ENCODE measurements at regions not wholly inside any gene's neighbourhood (a gene's known extent, or its start where the extent isn't known, plus 50 kb on each side); places are given as distances from the start of the nearest gene placed in this dataset.

DNA sequence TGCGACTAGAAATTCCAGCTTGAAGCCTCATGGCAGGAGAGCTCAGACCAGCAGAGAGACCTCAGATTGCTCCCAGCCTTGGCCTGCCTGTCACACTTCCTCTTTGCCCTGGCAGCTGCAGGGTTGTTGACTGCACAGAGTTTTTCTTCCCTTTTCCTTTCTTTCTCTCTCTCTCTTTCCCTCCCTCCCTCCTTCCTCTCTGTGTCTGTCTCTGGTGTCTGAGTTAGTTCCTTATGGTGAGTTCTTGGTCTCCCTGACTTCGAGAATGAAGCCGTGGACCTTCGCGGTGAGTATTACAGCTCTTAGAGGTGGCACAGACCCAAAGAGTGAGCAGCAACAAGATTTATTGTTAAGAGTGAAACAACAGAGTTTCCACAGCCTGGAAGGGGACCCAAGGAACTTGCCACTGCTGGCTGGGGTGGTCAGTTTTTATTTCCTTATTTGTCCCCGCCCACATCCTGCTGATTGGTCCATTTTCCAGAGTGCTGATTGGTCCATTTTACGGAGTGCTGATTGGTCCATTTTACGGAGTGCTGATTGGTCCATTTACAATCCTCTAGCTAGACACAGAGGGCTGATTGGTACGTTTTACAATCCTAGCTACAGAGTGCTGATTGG lies 266.3 kb downstream of the RPS24 start:
- no peak for DNase-seq (ENCODE audit: low spot score)

DNA sequence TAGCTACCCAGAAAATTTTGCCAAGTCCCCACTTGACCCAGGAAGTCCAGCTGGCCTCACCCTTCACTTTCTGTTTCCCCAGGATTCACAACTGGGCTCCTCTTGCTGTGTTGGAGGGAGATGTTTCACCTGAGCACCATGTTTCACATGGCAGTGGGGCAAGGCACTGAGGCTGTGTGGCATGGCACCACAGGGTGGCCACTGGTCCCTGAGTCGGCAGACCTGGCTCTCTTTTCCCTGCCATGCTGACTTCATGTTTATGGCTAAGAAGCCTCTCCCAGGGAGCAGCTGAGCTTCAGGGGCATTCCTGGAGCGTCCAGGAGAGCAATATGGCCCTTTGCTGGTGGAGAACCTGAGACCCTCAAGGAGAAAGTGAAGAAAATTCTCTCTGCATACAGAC lies 266.9 kb downstream of the RPS24 start:
- DNase-seq (ENCODE audit: low spot score): no peak

DNA sequence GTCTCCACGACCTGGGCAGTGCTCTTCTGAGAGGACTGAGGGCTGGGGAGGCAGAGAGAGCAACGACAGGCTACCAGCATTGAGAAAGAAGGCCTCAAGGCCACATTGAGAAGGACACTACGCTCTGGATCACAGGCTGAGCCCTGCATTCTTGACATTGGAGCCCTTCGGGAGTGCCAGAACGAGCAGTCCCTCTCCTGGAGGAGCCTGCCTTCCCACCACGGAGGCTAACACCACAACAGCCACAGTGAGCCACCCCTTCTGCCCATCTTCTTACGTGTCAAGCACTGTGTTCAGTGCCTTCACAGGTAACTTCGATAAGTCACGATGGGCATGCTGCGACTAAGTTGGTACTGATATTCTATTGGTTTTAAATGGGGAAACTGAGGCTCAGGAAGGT lies 267.8 kb downstream of the RPS24 start:
- no peak for DNase-seq (ENCODE audit: low spot score)

DNA sequence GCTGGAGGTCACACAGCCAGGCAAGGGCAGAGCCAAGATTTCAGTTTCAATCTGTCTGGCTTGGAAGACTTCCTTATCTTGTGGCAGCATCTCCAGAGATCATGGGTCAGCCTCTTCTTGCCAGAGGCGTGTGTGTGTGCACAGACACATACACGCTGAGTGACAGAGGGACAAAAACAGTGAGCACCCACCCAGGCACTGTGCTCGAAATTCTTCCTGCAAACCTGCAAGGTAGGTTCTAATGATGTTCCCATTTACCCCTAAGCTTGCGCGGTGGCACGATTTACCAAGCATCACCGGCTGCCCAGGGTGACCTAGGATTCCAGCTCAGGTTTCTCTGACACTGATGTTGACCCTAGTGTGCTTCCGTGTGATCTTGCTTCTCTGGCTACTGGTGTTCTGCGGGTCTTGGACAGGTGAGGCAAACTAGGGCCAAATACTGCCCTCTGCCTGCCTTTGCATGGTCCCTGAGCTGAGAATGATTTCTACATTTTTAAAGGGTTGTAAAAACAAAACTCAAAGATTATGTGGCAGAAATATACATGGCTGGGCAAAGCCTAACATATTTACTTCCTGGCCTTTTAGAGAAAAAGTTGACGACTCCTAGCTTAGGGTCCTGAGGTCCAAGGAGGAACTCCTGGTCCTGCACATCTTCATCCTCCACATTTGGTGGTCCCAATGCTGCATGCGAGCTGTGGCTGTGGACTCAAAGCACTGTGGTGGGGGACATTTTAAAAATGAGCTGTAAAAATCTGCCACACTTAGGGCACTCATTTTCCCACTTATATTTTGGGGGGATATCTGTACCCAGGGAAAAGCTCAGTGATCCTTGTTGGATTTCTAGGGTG lies 268.5 kb downstream of the RPS24 start:
- DNase-seq (ENCODE audit: low spot score): peak; percentile 37

DNA sequence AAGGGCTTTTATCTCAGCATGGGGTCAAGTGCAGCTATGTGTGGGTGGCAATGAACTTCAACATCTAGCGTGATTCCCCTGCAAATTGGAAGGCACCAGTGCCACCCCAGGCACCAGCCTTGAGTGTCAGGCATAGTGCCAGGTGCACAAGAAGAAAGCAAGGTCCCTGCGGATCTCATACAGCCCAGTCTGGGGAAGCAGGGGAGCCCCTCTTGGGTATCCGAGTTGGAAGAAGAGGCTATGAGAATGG lies 269.0 kb downstream of the RPS24 start:
- no peak for DNase-seq (ENCODE audit: low spot score)

DNA sequence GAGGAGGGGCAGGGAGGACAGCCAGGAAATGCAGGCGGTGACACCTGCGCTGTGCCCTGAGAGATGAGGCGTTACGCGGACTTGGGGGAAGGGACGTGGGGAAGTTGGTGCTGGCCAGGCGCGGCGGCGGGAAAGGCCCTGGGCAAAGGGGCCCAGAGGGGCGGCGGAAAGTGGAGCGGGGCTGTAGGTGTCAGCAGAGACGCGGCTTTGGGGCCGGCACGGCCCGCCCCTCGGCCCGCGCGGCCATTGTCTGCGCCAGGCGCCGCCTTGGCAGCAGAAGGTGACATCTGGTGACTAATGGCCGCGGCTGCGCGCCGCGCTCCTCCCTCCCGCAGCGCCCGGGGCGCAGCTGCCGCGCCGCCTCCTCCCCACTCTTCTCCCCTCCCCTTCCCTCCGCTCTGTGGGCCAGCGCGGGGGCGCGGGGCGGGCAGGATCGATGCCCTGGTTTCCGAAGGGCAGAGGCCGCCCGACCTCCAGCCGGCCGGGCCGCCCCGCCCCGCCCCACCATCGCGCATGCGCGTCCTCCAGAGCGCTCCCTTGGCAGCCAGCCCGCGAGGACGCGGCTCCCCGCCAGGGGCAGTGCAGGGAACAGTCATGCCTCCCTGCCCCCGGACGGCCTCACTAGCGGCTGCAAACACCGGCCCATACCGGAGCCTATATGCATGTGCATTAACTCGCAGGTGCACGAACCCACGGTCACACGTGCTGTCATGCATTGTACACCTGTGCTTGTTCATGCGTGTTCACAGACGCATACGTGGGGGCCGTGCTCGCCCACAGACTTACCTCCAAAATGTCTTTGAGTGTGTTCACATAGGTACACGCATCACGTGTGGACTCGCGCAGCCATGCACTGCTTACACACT lies 269.6 kb downstream of the RPS24 start:
- peak; percentile 90 for DNase-seq (ENCODE audit: low spot score)

DNA sequence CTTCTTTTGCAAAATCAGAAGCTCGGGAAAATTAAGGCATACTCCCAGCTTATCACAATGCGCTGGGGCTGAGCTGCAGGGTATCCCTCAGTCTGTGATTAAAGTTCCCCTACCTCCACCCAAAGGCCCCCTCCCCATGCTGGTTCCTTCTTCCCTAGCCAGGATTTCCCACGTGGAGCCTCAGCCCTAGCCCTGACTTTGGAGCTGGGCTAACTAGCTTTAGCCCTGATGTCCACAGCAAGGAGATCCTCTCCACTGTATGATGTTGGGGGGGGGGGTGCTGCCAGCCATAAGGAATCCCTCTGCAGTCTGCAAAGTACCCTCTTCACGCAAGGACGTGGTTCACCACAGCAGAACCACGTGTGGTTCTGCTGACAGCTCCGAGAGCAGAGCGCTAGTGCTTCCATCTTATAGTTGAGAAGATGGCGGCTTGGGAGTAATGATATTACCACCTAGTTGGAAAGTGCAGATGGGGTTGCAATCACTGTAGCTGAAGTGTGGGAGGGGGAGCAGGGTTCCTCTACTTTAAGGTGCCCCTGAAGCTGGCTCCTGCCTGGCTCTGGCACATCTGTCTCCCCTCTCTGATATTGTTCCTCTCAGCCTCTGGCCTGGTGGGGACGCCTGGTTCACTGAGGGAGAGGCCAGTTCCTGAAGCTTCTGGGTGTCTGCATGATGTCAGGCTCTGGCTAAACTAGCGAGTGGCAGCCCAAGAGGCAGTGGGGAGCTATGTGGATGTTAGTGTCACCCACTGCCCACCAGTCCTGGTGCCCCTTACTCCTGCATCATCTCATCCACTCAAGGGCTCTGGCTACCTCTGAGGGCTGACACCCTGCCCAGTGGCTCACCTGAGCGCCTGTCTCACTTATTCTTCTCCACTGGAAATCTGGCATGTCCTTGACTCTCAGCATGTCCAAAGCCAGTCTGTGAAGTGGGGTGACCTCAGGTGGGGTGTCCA lies 270.7 kb downstream of the RPS24 start:
- no peak for DNase-seq (ENCODE audit: low spot score)

DNA sequence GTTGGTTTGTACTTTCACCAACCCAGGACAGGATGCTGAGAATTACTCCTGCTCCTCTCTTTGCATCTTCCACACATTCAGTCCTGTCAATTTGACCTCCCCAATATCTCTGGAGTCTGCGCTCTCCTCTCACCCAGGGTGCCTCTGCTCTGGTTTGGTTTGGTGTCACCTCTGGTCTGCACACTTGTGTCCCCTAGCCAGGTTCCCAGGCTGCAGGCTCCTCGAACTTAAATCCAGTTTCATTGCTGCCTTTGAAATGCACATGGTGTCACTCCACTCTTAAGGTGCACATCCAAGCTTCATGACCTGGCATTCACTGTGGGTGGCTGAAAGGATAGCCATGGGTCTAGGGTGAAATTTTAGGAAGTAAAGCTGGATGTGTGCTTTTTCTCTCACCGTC lies 271.6 kb downstream of the RPS24 start:
- DNase-seq (ENCODE audit: low spot score): no peak

DNA sequence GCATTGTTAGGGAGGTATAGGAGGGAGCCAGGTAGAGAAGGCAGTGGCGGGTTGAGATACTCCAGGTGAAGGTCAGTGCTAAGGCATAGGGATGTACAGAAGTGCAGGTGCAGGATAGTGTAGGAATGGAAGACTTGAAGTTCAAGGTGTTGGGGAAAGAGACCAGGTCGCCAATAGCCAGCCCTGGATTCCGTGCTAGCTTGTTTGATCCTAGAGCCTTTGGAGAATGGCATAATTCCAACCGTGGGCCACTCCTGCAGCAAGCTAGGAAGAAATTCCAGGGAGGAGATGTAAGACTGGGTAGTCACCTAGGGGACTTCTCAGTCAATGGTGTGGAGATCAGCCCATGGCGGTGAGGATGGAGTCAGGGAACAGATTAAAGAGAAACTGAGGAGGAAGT lies 272.7 kb downstream of the RPS24 start:
- DNase-seq (ENCODE audit: low spot score): no peak

DNA sequence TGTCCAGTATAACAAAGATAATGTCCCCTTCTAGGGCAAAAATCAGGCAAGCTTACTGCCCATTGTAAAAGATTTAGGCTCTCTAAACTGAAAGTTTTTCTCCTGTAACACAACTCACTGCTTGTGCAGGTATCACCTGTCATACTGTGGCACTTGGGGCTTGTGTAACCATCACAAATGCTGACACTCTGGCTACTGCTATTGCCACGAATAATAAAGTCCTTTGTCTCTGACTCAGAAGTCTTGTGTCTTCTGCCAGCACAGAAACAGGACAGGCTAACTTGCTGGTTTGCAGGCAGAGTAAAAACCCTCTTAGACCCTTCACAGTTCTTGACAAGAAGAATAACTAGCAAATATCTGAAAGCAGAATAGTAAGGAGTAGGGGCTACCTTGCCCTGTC lies 273.9 kb downstream of the RPS24 start:
- no peak for DNase-seq (ENCODE audit: low spot score)

DNA sequence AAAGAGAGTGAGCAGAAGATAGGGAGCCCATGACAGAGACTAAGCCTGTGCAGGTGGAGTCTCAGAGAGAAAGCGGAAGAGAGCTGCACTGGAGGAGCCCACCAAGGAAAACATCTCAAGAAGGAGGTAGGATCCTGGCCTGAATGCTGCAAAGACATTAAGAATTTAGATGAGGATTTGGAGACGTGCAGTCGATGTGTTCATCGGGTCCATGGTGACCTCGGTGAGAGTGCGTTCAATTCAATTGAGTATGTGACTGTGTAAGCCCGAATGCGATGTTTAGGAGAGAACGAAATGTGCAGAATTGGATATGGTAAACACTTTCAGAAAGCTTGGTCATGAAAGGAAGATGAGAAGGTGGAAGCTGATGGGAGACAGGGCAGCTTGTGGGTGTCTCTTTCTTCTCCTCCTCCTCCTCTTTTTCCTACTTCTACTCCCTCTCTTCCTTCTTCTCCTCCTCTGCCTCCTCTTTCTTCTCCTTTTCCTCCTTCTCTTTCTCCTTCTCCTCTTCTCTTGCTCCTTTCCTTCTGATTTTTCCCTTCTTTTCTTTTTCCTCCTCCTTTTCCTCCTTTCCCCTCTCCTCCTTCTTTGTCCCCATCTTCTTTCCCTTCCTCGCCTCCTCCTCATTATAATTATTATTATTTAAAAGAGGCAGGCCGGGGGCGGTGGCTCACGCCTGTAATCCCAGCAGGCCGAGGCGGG lies 276.0 kb downstream of the RPS24 start:
- DNase-seq (ENCODE audit: low spot score): no peak

DNA sequence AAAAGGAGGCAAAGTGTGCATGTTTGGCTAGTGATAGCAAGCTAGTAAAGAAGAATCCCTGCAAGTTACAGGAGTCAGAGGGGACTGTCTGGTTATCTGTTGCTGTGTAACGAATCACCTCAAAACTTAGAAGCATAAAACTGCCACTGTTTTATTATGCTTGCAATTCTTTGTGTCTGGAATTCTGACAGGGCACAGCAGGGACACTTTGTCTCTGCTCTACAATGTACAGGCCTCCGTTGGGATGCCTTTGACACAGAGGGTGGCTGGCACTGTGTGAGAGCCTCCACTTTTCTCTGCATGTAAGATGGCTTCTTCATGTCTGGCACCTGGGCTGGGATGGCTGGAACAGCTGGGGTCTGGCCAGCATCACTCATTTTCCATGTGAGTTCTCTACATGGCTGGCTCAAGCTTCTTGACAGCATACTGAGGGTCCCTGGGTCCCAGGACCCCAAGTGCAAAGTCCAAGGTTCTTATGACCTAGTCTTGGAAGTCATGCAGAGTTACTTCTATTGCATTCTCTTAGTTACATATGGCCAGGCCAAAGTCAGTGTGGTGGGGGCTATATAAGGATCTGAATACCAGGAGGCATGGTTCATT lies 276.9 kb downstream of the RPS24 start:
- DNase-seq (ENCODE audit: low spot score): no peak

DNA sequence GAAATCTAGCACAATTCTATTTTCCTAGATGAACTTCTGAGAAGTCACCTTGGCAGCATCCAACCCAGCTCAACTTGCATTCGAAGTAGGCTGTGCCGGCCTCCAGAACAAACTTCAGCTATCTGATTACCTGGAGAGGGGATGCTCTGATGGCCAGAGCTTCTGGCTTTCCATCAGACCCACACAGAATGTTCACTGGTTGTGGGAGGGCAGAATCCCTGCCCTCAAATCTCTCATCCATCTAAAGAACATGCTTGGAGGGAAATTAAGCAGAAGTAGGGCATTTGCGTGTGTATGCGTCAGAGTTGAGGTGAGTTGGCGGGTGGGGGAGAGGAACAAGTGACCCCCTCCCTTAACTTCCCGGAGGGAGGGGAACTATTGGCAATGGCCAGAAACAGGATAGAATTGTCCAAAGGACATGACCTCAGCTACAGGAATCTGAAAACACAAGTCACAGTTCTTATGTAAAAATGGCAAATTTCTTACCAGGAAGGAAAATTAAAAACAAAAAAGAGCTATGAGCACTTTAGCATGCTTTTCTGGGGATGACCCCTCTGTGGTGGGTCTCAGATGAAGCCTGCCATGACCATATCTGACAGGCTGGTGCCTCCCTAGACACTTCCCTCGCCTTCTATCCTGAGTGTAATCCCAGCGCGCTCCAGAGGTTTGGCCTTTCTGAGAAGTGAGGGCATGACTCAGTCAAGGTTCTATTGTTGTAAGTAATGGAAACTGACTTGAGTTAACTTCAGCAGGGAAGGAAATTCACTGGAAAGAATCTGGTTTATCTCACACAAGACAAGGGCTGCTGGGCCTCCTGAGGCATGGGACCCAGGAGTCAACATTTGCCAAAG lies 278.8 kb downstream of the RPS24 start:
- no peak for DNase-seq (ENCODE audit: low spot score)

DNA sequence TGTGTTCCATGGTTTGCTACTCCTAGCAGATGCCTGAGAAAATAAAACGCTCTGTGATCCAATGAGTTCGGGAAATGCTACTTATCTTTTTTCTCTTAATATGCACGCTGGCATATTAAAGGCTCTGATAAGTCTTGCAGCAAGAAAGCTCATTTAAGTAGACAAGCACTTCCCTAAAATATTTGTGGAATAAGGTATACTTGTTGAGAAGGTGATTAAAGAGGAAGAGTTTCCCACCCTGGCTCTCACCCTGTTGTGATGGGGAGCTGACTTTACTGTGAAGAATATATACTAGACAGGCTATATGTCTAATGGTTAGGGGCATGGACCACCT lies 279.4 kb downstream of the RPS24 start:
- DNase-seq (ENCODE audit: low spot score): no peak

DNA sequence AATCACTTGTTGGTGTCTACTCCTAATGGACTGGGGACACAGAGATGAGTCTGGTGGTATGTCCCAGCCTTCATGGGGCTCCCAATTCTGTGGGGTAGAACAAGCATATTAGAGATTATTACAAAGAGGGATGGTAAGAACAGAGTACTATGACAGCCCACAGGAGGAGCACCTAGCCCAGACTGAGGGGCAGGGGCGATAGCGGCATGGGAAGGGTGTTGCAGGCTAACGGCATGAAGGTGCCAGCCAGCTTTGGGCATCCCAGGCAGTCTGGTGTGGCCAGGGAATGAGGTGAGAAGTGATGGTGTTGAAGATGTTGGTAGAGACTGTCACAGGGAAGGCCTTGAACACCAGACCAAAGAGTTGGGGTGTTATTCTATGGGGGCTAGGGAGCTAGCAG lies 280.0 kb downstream of the RPS24 start:
- no peak for DNase-seq (ENCODE audit: low spot score)

DNA sequence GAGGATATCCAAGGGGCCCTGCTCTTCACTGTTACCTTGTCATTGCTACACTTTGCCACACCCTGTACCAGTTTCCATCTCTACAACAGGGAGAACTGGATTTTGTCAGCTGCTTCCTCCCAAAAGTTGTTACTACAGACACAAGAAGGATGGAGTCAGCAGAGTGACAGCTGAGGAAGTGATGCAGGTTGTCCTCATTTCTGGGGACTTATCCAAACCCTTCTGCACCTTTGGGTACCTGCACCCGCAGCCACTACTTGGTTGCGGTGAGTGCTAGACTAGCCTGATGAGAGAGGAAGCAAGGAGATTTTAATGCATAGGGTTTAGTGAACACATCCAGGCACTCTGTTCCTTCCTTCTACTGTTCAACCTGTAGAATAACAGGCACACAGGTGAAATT lies 281.0 kb downstream of the RPS24 start:
- no peak for DNase-seq (ENCODE audit: low spot score)

DNA sequence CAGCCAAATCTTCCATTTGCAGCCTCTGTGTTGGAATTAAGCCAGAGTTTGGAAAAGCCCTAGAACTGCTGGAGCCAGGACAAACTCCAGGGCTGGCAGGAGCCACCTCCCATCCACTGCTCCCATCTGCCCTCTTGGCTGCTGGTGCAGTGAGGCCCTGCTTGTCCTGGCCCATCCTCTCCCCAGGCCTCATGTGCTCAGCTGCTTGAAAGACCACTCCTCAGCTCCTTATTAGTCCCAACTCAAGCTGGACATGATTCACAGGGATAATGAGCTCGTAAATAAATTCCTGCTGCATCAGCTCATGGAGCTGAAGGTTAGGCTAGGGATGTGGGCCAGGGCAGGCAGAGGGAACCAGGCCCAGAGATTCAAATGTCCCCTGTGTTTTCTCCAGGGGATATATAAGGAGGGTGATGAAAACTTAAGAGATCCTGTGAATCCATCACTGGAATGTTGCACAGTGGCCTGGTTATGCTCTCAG lies 282.8 kb downstream of the RPS24 start:
- DNase-seq (ENCODE audit: low spot score): no peak

DNA sequence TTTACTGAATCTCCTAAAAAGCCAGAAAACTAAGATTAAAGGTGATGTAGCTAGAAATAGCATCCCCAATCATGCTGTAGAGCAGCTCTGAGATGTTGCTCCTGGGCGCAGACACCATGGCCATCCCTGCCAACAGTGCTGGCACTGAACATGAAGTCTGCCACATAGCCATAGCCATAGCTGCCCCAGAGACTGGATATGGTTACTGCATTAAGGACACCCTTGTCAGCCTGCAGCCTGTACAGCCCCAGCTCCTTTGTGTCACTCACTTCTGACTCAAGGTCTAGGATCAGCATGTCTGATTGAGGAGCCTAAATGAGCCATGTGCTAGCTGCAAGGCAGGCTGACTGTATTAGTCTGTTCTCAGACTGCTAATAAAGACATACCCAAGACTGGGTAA lies 284.6 kb downstream of the RPS24 start:
- DNase-seq (ENCODE audit: low spot score): no peak

DNA sequence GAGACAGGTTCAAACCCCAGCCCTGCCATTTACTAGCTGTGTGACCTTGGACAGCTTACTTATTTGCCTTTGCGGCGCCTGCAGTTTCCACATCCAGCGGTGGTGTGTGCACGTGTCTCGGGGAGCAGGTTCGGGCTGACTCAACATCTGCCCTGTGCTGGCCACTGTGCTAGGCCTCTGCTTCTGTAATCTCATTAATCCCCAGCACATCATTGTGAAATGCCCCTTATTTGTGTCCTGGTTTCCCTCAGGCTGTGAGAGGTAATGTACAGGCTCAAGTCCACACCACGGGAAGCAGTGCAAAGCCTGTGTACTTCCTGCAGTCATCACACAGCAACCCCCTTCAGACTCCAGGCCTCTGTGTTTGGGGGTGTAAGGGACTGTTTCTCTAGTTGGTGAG lies 285.7 kb downstream of the RPS24 start:
- no peak for DNase-seq (ENCODE audit: low spot score)

DNA sequence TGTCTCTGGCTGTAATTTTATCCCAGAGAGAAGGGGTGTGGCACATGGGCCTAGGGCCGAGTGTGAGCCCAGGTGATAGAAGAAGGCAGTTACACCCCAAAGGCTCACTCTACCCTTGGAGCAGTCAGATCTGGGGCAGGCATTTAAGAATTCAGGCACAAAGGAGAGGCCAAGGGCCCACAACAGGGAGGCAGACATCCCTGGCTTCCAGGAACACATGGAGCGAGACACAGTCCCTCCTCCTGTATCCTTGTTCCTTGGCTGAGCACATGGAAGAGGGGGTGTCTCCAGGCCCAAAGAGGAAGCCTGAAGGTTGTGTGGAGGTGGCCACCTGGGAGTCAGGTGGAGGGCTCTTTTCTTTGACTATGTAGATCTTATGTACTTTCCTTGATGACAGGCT lies 286.2 kb downstream of the RPS24 start:
- no peak for DNase-seq (ENCODE audit: low spot score)

Data from HuH-7 (cell line).